Stromal cell of bone marrow (primary cell): ENCODE measurements at regions not wholly inside any gene's neighbourhood (a gene's known extent, or its start where the extent isn't known, plus 50 kb on each side); places are given as distances from the start of the nearest gene placed in this dataset.

Source experiments
- DNase-seq: peaks from one replicate; pipeline ENCODE4 v3.0.0-alpha.2; 2012; ENCODE audit warnings: low read depth

GRCh38 chr3:56894881-56895431 is 93.2 kb upstream of the ARHGEF3 start:
- DNase-seq, result peak; percentile 42

GRCh38 chr3:56890448-56891091 is 88.8 kb upstream of the ARHGEF3 start:
- no peak for DNase-seq

- DNase-seq, result no peak
Measured at GRCh38 chr3:56889131-56889530, 87.4 kb upstream of the ARHGEF3 start.

GRCh38 chr3:56887402-56888025 is 85.8 kb upstream of the ARHGEF3 start:
- no peak for DNase-seq

- DNase-seq, result no peak
Measured at GRCh38 chr3:56886314-56886713, 84.6 kb upstream of the ARHGEF3 start.

GRCh38 chr3:56885879-56886278 is 84.1 kb upstream of the ARHGEF3 start:
- DNase-seq, result no peak

- no peak for DNase-seq
Measured at GRCh38 chr3:56885453-56885852, 83.7 kb upstream of the ARHGEF3 start.

- DNase-seq, result no peak
Measured at GRCh38 chr3:56884387-56884786, 82.6 kb upstream of the ARHGEF3 start.

- no peak for DNase-seq
Measured at GRCh38 chr3:56883828-56884227, 82.1 kb upstream of the ARHGEF3 start.

GRCh38 chr3:56882896-56883295 is 81.1 kb upstream of the ARHGEF3 start:
- no peak for DNase-seq

- DNase-seq, result no peak
Measured at GRCh38 chr3:56881841-56882240, 80.1 kb upstream of the ARHGEF3 start.

- DNase-seq, result no peak
Measured at GRCh38 chr3:56880720-56881575, 79.2 kb upstream of the ARHGEF3 start.

- DNase-seq, result peak; percentile 67
Measured at GRCh38 chr3:56879436-56880215, 77.9 kb upstream of the ARHGEF3 start.

- no peak for DNase-seq
Measured at GRCh38 chr3:56878074-56878473, 76.3 kb upstream of the ARHGEF3 start.

- DNase-seq, result no peak
Measured at GRCh38 chr3:56876916-56877315, 75.2 kb upstream of the ARHGEF3 start.

- DNase-seq, result no peak
Measured at GRCh38 chr3:56874269-56874668, 72.5 kb upstream of the ARHGEF3 start.

- DNase-seq, result no peak
Measured at GRCh38 chr3:56870436-56870835, 68.7 kb upstream of the ARHGEF3 start.

GRCh38 chr3:56869157-56869889 is 67.6 kb upstream of the ARHGEF3 start:
- no peak for DNase-seq

GRCh38 chr3:56868706-56869105 is 67.0 kb upstream of the ARHGEF3 start:
- DNase-seq, result no peak

- no peak for DNase-seq
Measured at GRCh38 chr3:56867671-56868070, 65.9 kb upstream of the ARHGEF3 start.

- no peak for DNase-seq
Measured at GRCh38 chr3:56864918-56865524, 63.3 kb upstream of the ARHGEF3 start.
